GM23338 (cell line): ENCODE measurements at regions not wholly inside any gene's neighbourhood (a gene's known extent, or its start where the extent isn't known, plus 50 kb on each side); places are given as distances from the start of the nearest gene placed in this dataset.

Source experiments
- ATAC-seq: fragments of 200-7000 bp; cut with Tn5 transposase; 3 replicates; pipeline ENCODE4 v1.9.1; 2020
- DNase-seq: peaks from one replicate; pipeline ENCODE4 v3.0.0-alpha.2; 2015; ENCODE audit warnings: low spot score
- H2AFZ ChIP-seq: fragments of 200-600 bp; sonication (generic); 2 replicates; pipeline ENCODE4 v1.8.0; 2016; ENCODE audit warnings: antibody characterized with exemption, mild to moderate bottlenecking, moderate library complexity
- H3F3A ChIP-seq: fragments of 200-600 bp; sonication (generic); replicated peaks from 2 replicates; pipeline ENCODE4 v1.8.0; 2017; ENCODE audit warnings: antibody characterized with exemption, mixed run types, low read depth
- H3K27ac ChIP-seq: fragments of 200-600 bp; sonication (generic); 2 replicates; pipeline ENCODE4 v1.6.1; 2016; ENCODE audit warnings: low read depth
- H3K27me3 ChIP-seq: fragments of 200-600 bp; sonication (generic); 2 replicates; pipeline ENCODE4 v1.8.0; 2016; ENCODE audit warnings: mild to moderate bottlenecking, mixed run types, moderate library complexity; ENCODE audit not compliant: insufficient read depth
- H3K36me3 ChIP-seq: fragments of 200-600 bp; sonication (generic); 2 replicates; pipeline ENCODE4 v1.8.0; 2016; ENCODE audit warnings: mild to moderate bottlenecking; ENCODE audit not compliant: insufficient read depth
- H3K4me1 ChIP-seq: fragments of 200-600 bp; sonication (generic); 2 replicates; pipeline ENCODE4 v1.8.0; 2016; ENCODE audit warnings: mild to moderate bottlenecking, moderate library complexity; ENCODE audit not compliant: insufficient read depth
- H3K4me2 ChIP-seq: fragments of 200-600 bp; sonication (generic); 2 replicates; pipeline ENCODE4 v1.7.1; 2017; ENCODE audit warnings: mixed run types
- H3K4me3 ChIP-seq: fragments of 200-600 bp; sonication (generic); 2 replicates; pipeline ENCODE4 v1.6.1; 2016; ENCODE audit warnings: mixed run types
- H3K79me2 ChIP-seq: fragments of 200-600 bp; sonication (generic); replicated peaks from 2 replicates; pipeline ENCODE4 v1.8.0; 2017; ENCODE audit warnings: mild to moderate bottlenecking; ENCODE audit not compliant: insufficient read depth
- H3K9me2 ChIP-seq: fragments of 200-600 bp; sonication (generic); 2 replicates; pipeline ENCODE4 v1.8.0; 2017; ENCODE audit not compliant: insufficient read depth
- H4K20me1 ChIP-seq: fragments of 200-600 bp; sonication (generic); replicated peaks from 2 replicates; pipeline ENCODE4 v1.8.0; 2017; ENCODE audit warnings: mild to moderate bottlenecking; ENCODE audit not compliant: insufficient read depth
- H3K27ac Mint-ChIP-seq: 2 replicates; pipeline ENCODE4 v1.8.0; 2020; ENCODE audit warnings: inconsistent platforms, mild to moderate bottlenecking, moderate library complexity, mixed read lengths
- H3K27me3 Mint-ChIP-seq: 3 replicates; pipeline ENCODE4 v1.8.0; 2022; ENCODE audit warnings: low read depth, mild to moderate bottlenecking, moderate library complexity, mixed read lengths, inconsistent platforms; ENCODE audit not compliant: insufficient read depth, poor library complexity
- H3K36me3 Mint-ChIP-seq: 3 replicates; pipeline ENCODE4 v1.8.0; 2021; ENCODE audit warnings: low read depth, mild to moderate bottlenecking, inconsistent platforms, moderate library complexity, mixed read lengths
- H3K4me1 Mint-ChIP-seq: 3 replicates; pipeline ENCODE4 v1.8.0; 2020; ENCODE audit warnings: mild to moderate bottlenecking, inconsistent platforms, mixed read lengths
- H3K4me3 Mint-ChIP-seq: 3 replicates; pipeline ENCODE4 v1.8.0; 2021; ENCODE audit warnings: moderate library complexity, mild to moderate bottlenecking, inconsistent platforms, mixed read lengths
- H3K9me3 Mint-ChIP-seq: 3 replicates; pipeline ENCODE4 v1.8.0; 2020; ENCODE audit warnings: moderate library complexity, mild to moderate bottlenecking, inconsistent platforms, mixed read lengths
- CREB1 ChIP-seq: fragments of 250-450 bp; sonication (Bioruptor Pico); IDR thresholded peaks from 2 replicates; pipeline ENCODE4 v1.5.0; 2020; ENCODE audit warnings: low read depth, mild to moderate bottlenecking, moderate library complexity
- EZH2phosphoT487 ChIP-seq: fragments of 200-600 bp; sonication (generic); IDR thresholded peaks from one replicate; pipeline ENCODE4 v1.8.1; 2018; ENCODE audit warnings: antibody characterized with exemption; ENCODE audit not compliant: unreplicated experiment
- JUNB ChIP-seq: IDR thresholded peaks from one replicate; pipeline ENCODE4 v1.6.1; 2016; ENCODE audit warnings: antibody characterized with exemption; ENCODE audit not compliant: unreplicated experiment
- NANOG ChIP-seq: IDR thresholded peaks from 2 replicates; pipeline ENCODE4 v1.6.1; 2016; ENCODE audit warnings: antibody characterized with exemption, borderline replicate concordance
- POLR2AphosphoS5 ChIP-seq: IDR thresholded peaks from 2 replicates; pipeline ENCODE4 v1.6.1; 2016; ENCODE audit warnings: antibody characterized with exemption, low read depth
- STAT1 ChIP-seq: IDR thresholded peaks from one replicate; pipeline ENCODE4 v1.6.1; 2016; ENCODE audit warnings: antibody characterized with exemption; ENCODE audit not compliant: unreplicated experiment
- ZNF114 ChIP-seq: fragments of 250-450 bp; sonication (Bioruptor Pico); IDR thresholded peaks from 2 replicates; pipeline ENCODE4 v1.5.0; 2020; ENCODE audit warnings: mild to moderate bottlenecking, moderate library complexity
- ZNF331 ChIP-seq: fragments of 250-450 bp; sonication (Bioruptor Pico); IDR thresholded peaks from 2 replicates; pipeline ENCODE4 v1.5.0; 2020; ENCODE audit warnings: low read depth, mild to moderate bottlenecking, moderate library complexity
- TF ChIP-seq, protein P1 (sequence below), 2 experiments: fragments of 200-600 bp in 1 of 2; sonication (generic) in 1 of 2; conservative IDR thresholded peaks; 2 replicates each; pipeline versions ENCODE4 v1.5.1 to v1.6.1; 2016 to 2017; ENCODE audit warnings: antibody characterized with exemption in 2 of 2, low read depth in 2 of 2, mild to moderate bottlenecking in 2 of 2, moderate library complexity in 1 of 2
- TF ChIP-seq, protein P2 (sequence below): IDR thresholded peaks from one replicate; pipeline ENCODE4 v1.6.1; 2018; ENCODE audit warnings: antibody characterized with exemption; ENCODE audit not compliant: unreplicated experiment
- TF ChIP-seq, protein P3 (sequence below): IDR thresholded peaks from 2 replicates; pipeline ENCODE4 v1.6.1; 2016; ENCODE audit warnings: antibody characterized with exemption

- DNase-seq (no peak), ATAC-seq (no peak)
- H2AFZ ChIP-seq, result no peak overlapping the region
- H3K4me3 ChIP-seq, result no peak overlapping the region
- no peaks in the 10 kb centered on the region for H3F3A ChIP-seq
- no peak overlapping the region for H3K4me3 Mint-ChIP-seq
- no peak overlapping the region for H3K27ac ChIP-seq
- TF ChIP-seq, protein P1, sequence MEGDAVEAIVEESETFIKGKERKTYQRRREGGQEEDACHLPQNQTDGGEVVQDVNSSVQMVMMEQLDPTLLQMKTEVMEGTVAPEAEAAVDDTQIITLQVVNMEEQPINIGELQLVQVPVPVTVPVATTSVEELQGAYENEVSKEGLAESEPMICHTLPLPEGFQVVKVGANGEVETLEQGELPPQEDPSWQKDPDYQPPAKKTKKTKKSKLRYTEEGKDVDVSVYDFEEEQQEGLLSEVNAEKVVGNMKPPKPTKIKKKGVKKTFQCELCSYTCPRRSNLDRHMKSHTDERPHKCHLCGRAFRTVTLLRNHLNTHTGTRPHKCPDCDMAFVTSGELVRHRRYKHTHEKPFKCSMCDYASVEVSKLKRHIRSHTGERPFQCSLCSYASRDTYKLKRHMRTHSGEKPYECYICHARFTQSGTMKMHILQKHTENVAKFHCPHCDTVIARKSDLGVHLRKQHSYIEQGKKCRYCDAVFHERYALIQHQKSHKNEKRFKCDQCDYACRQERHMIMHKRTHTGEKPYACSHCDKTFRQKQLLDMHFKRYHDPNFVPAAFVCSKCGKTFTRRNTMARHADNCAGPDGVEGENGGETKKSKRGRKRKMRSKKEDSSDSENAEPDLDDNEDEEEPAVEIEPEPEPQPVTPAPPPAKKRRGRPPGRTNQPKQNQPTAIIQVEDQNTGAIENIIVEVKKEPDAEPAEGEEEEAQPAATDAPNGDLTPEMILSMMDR (conservative IDR thresholded peaks at IDR 0.05; ENCODE audit: low read depth in 2 of 2), result no peak
- TF ChIP-seq NANOG (no peak), EZH2phosphoT487 (no peak), ZNF331 (CRISPR knock-in tag) (no peak), JUNB (no peak), ZNF114 (CRISPR knock-in tag) (no peak), POLR2AphosphoS5 (no peak), CREB1 (CRISPR knock-in tag) (no peak), STAT1 (no peak)
- TF ChIP-seq, protein P2, sequence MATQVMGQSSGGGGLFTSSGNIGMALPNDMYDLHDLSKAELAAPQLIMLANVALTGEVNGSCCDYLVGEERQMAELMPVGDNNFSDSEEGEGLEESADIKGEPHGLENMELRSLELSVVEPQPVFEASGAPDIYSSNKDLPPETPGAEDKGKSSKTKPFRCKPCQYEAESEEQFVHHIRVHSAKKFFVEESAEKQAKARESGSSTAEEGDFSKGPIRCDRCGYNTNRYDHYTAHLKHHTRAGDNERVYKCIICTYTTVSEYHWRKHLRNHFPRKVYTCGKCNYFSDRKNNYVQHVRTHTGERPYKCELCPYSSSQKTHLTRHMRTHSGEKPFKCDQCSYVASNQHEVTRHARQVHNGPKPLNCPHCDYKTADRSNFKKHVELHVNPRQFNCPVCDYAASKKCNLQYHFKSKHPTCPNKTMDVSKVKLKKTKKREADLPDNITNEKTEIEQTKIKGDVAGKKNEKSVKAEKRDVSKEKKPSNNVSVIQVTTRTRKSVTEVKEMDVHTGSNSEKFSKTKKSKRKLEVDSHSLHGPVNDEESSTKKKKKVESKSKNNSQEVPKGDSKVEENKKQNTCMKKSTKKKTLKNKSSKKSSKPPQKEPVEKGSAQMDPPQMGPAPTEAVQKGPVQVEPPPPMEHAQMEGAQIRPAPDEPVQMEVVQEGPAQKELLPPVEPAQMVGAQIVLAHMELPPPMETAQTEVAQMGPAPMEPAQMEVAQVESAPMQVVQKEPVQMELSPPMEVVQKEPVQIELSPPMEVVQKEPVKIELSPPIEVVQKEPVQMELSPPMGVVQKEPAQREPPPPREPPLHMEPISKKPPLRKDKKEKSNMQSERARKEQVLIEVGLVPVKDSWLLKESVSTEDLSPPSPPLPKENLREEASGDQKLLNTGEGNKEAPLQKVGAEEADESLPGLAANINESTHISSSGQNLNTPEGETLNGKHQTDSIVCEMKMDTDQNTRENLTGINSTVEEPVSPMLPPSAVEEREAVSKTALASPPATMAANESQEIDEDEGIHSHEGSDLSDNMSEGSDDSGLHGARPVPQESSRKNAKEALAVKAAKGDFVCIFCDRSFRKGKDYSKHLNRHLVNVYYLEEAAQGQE, result no peak
- TF ChIP-seq, protein P3, sequence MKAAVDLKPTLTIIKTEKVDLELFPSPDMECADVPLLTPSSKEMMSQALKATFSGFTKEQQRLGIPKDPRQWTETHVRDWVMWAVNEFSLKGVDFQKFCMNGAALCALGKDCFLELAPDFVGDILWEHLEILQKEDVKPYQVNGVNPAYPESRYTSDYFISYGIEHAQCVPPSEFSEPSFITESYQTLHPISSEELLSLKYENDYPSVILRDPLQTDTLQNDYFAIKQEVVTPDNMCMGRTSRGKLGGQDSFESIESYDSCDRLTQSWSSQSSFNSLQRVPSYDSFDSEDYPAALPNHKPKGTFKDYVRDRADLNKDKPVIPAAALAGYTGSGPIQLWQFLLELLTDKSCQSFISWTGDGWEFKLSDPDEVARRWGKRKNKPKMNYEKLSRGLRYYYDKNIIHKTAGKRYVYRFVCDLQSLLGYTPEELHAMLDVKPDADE, result no peak
- 0 out of 2 replicates have a peak, but pooled peaks cover 4% of the 10 kb centered on the region for H3K4me1 ChIP-seq
- peaks cover 7% of the 10 kb centered on the region for H3K4me1 Mint-ChIP-seq
- no peaks in the 10 kb centered on the region for H3K79me2 ChIP-seq
- no peak overlapping the region for H3K27ac Mint-ChIP-seq
- H4K20me1 ChIP-seq, result no peaks in the 10 kb centered on the region
- peaks cover 3% of the 10 kb centered on the region for H3K27me3 Mint-ChIP-seq
- no peaks in the 10 kb centered on the region for H3K36me3 Mint-ChIP-seq
- H3K9me3 Mint-ChIP-seq, result no peaks in the 10 kb centered on the region
- H3K4me2 ChIP-seq, result no peak overlapping the region
- no peaks in the 10 kb centered on the region for H3K36me3 ChIP-seq
- H3K27me3 ChIP-seq, result no peaks in the 10 kb centered on the region
- H3K9me2 ChIP-seq, result no peaks in the 10 kb centered on the region
These were observed 133.5 kb upstream of the TSHZ2 start for GRCh38 chr20:52838510-52839241.
